Activated naive CD4-positive, alpha-beta T cell treated with anti-CD3 and anti-CD28 coated beads, Interleukin-2, amount 10 ng/mL, durations not matched to agents 7 days and 5 days (primary cell): ENCODE measurements at regions not wholly inside any gene's neighbourhood (a gene's known extent, or its start where the extent isn't known, plus 50 kb on each side); places are given as distances from the start of the nearest gene placed in this dataset.

ENCODE experiments used
- CTCF ChIA-PET: fragments of 350-600 bp; sonication (Branson Sonifier 250); formaldehyde crosslinking; loops from one replicate; lab custom pipeline; 2021; ENCODE audit warnings: antibody characterized with exemption; lab: Charles Lee
- DNase-seq: peaks from one replicate; pipeline ENCODE4 v3.0.0-alpha.2; 2020
- H3K27ac Mint-ChIP-seq: one replicate; pipeline ENCODE4 v1.8.0; 2021; ENCODE audit warnings: mild to moderate bottlenecking, moderate library complexity, mixed read lengths
- H3K27me3 Mint-ChIP-seq: one replicate; pipeline ENCODE4 v1.8.0; 2021; ENCODE audit warnings: mild to moderate bottlenecking, mixed read lengths
- H3K36me3 Mint-ChIP-seq: one replicate; pipeline ENCODE4 v1.8.0; 2021; ENCODE audit warnings: mixed read lengths
- H3K4me1 Mint-ChIP-seq: one replicate; pipeline ENCODE4 v1.8.0; 2021; ENCODE audit warnings: mixed read lengths
- H3K4me3 Mint-ChIP-seq: one replicate; pipeline ENCODE4 v1.8.0; 2021; ENCODE audit warnings: mild to moderate bottlenecking, moderate library complexity, mixed read lengths
- H3K9me3 Mint-ChIP-seq: one replicate; pipeline ENCODE4 v1.8.0; 2021; ENCODE audit warnings: mixed read lengths

DNA sequence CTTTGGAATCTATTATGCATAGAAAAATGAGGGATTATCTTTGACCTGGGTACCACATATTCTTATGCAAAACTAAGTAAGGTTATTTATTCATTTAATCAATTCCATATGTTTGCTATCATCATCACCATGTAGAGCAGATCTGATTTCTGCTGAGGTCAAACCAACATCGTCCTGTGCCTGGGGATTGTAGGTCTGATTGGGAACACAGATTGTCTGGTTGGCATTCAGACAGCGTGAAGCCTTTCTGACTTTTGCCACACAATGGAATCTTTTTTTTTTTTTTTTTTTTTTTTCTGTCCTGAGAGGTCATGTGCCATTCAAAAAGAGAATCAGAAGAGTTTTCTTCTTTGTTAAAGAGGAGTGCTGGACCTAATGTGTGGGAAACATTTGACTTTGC, 142.9 kb downstream of the RAB11FIP2 start:
- CTCF ChIA-PET = no interaction called here
- Mint-ChIP-seq H3K4me3 (no peak overlapping the region), H3K9me3 (no peaks in the 10 kb centered on the region), H3K27me3 (peaks cover 10% of the 10 kb centered on the region), H3K27ac (no peak overlapping the region), H3K36me3 (no peaks in the 10 kb centered on the region), H3K4me1 (no peaks in the 10 kb centered on the region)
- DNase-seq = no peak

DNA sequence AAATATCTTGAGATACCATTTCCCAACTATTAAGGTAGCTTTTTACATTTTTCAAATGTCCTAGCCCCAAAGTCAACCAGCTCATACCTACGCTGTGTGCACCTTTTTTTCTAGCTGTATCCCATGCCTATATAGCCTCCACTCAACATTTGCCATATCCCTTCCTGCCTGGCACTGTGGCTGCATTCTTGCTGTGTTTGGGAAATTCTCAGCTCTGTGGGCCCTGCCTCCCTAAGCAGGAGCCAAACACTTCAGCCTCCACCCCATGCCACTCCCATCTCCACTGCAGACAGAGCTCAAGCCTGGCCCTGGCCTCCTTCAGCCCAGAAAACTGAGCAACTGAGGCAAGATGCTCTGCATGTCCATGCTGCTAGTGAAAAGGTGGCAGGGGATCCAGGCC, 141.3 kb downstream of the RAB11FIP2 start:
- H3K9me3 Mint-ChIP-seq = no peaks in the 10 kb centered on the region
- no peak overlapping the region for H3K27ac Mint-ChIP-seq
- CTCF ChIA-PET = no interaction called here
- no peak for DNase-seq
- no peak overlapping the region for H3K4me3 Mint-ChIP-seq
- peaks cover 10% of the 10 kb centered on the region for H3K27me3 Mint-ChIP-seq
- no peaks in the 10 kb centered on the region for H3K4me1 Mint-ChIP-seq
- H3K36me3 Mint-ChIP-seq = no peaks in the 10 kb centered on the region

DNA sequence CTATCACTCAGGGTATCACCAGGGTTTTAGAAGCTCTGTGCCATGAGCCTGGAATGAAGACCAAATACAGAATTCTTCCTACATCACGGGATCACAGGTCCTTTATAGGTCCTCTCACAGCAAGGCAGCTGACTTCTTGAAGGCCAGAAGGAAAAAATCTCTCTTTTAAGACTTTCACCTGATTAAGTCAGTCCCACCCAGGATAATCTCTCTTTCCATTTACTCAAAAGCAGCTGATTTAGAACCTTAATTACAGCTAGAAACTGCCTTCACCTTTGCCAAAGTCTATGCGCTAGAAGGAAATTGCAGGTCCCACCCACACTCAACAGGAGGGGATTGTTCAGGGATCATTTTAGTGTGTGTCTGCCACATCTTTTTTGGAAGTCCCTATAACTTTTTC, 135.1 kb downstream of the RAB11FIP2 start:
- Mint-ChIP-seq H3K27me3 (peaks cover 6% of the 10 kb centered on the region), H3K4me1 (no peaks in the 10 kb centered on the region), H3K36me3 (no peaks in the 10 kb centered on the region), H3K27ac (no peak overlapping the region), H3K9me3 (no peaks in the 10 kb centered on the region), H3K4me3 (no peak overlapping the region)
- no peak for DNase-seq
- CTCF ChIA-PET = no interaction called here

DNA sequence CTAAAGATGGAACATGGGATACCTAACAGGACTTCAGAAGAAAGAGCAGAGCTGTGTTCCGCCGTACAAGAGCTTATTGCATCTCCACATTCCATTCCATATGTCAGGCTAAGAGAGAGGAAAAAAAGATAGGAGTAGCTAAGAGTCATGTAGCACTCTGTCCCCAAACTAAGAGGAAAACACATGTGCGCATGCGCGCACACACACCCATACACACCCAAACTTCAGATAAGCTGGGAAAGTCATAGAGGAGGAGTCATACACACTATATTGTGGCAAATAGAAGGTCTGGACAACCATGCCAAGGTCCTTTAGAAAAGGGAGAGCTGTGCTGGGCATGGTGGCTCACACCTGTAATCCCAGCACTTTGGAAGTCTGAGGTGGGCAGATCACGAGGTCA, 132.4 kb downstream of the RAB11FIP2 start:
- no peak overlapping the region for H3K4me3 Mint-ChIP-seq
- H3K27ac Mint-ChIP-seq = no peak overlapping the region
- DNase-seq = no peak

DNA sequence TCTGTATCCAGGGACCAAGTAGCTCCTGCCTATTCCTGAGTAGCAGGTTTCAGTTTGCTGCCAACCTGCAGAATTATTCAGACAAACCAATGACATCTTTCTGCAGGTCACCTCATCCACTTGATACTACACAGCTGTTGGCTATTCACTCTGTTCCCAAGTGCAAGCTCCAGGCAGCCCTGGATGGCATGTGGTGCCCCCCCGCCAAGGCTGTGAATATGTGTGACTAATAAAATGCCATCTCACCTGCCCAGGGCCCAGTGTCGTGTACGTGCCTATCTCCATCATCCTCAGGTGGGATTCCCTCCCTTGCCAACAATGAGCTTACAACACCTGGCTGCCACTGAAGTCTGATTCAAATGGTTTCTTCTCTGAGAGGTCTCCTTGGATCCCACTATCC, 125.8 kb downstream of the RAB11FIP2 start:
- Mint-ChIP-seq H3K27ac (no peak overlapping the region), H3K4me1 (no peaks in the 10 kb centered on the region), H3K4me3 (no peak overlapping the region), H3K36me3 (no peaks in the 10 kb centered on the region), H3K9me3 (no peaks in the 10 kb centered on the region), H3K27me3 (no peaks in the 10 kb centered on the region)
- no peak for DNase-seq
- CTCF ChIA-PET = no interaction called here

More for the DNA sequence above, 132.4 kb downstream of the RAB11FIP2 start:
- no peaks in the 10 kb centered on the region for H3K36me3 Mint-ChIP-seq
- CTCF ChIA-PET = no interaction called here
- H3K9me3 Mint-ChIP-seq = no peaks in the 10 kb centered on the region
- no peaks in the 10 kb centered on the region for H3K4me1 Mint-ChIP-seq
- no peaks in the 10 kb centered on the region for H3K27me3 Mint-ChIP-seq

DNA sequence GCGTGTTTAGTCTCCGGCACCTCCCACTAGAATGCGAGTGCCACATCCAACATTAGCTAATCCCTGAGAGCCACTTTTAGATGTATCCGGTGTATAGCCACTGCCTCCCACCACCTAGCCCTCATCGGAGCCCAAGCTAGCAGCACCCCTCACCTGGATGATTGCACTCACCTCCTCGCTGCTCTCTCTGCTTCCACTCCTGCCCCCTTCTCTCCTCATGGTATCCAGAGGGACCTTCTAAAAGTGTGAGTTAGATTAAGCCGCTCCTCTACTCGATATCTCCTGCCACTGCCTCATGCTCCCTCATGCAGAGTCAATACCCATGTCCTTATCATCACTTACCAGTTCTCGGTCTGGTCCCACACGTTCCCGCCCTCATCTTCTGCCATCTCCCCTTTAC, 125.3 kb downstream of the RAB11FIP2 start:
- no peaks in the 10 kb centered on the region for H3K27me3 Mint-ChIP-seq

DNA sequence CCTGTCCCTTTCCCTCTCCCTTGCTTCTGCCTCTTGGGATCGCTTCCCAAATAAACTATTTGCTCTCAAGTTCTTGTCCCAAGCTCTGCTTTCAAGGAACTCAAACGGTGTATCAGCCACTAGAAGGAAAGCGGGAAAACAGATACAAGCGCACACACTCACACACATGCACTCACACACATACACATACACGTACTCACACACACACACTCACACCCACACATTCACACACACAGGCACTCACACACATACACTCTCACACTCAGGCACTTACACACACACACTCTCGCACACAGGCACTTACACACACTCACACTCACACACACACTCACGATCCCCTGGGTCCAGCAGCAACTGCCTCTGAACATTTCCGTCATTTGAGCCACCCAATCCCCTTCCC, 121.9 kb downstream of the RAB11FIP2 start:
- Mint-ChIP-seq H3K4me3 (no peak overlapping the region), H3K36me3 (no peaks in the 10 kb centered on the region), H3K9me3 (no peaks in the 10 kb centered on the region), H3K27me3 (peaks cover 6% of the 10 kb centered on the region), H3K27ac (no peak overlapping the region), H3K4me1 (no peaks in the 10 kb centered on the region)
- CTCF ChIA-PET = no interaction called here
- DNase-seq = no peak

More for the DNA sequence above, 125.3 kb downstream of the RAB11FIP2 start:
- Mint-ChIP-seq H3K4me3 (no peak overlapping the region), H3K4me1 (no peaks in the 10 kb centered on the region), H3K27ac (no peak overlapping the region), H3K9me3 (no peaks in the 10 kb centered on the region), H3K36me3 (no peaks in the 10 kb centered on the region)
- DNase-seq = no peak
- CTCF ChIA-PET = no interaction called here

DNA sequence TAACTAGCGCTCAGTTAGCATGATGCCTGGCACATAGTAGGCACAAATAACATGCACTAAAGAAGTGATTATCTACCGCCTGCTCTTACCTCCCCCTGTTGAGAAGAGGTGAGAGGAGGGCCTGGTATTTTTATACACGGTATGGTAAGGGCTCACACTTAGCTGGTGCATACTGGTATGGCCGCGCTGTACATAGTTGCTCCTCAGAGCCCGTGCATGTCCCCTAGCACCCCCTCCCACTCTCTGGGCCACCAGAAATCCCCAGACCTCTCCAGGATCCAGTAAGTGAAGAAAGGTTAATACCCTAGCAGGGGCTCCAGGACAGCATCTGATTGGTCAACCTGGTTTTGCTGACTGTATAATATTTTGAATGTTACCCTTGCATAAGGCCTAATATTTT, 121.4 kb downstream of the RAB11FIP2 start:
- no peaks in the 10 kb centered on the region for H3K36me3 Mint-ChIP-seq
- DNase-seq = no peak
- no peaks in the 10 kb centered on the region for H3K4me1 Mint-ChIP-seq
- H3K27me3 Mint-ChIP-seq = peaks cover 6% of the 10 kb centered on the region
- H3K27ac Mint-ChIP-seq = no peak overlapping the region
- CTCF ChIA-PET = no interaction called here
- no peaks in the 10 kb centered on the region for H3K9me3 Mint-ChIP-seq
- no peak overlapping the region for H3K4me3 Mint-ChIP-seq

DNA sequence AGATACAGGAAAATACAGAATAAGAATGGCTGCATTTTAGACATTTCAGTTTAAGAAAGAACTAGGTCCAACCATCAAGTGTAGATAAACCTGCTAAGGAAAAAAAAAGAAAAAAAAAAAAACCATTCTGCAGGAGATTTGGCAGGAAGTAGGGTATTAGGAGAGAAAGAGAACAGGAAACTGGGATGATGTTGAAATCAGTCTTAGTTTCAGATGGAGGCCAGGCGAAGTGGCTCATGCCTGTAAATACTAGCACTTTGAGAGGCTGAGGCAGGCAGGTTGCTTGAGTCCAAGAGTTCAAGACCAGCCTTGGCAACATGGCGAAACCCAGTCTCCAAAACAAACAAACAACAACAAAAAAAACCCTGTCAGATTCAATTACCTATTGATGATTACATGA, 120.2 kb downstream of the RAB11FIP2 start:
- CTCF ChIA-PET = no interaction called here
- H3K36me3 Mint-ChIP-seq = no peaks in the 10 kb centered on the region
- DNase-seq = no peak
- H3K27ac Mint-ChIP-seq = no peak overlapping the region
- H3K9me3 Mint-ChIP-seq = no peaks in the 10 kb centered on the region
- no peak overlapping the region for H3K4me3 Mint-ChIP-seq
- H3K27me3 Mint-ChIP-seq = peaks cover 6% of the 10 kb centered on the region
- no peaks in the 10 kb centered on the region for H3K4me1 Mint-ChIP-seq

DNA sequence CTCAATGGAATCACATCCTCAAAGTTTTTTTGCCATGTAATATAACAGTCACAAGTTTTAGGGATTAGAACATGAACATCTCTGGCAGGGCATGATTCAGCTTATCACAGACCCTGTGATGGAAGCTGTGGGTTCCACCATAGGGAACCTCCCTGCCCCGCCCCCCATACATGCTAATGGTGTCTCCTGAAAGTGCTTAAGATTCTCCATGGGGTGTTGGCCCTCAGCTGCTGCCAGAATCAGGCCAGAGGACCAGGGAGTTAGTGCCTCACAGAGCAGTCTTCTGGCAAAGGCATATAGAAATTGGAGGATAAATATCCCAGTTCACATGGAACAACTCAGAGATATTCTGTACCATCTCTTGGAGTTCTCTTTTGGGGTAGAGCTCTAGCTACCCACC, 119.4 kb downstream of the RAB11FIP2 start:
- Mint-ChIP-seq H3K4me3 (no peak overlapping the region), H3K36me3 (no peaks in the 10 kb centered on the region), H3K9me3 (no peaks in the 10 kb centered on the region), H3K27ac (no peak overlapping the region), H3K27me3 (peaks cover 6% of the 10 kb centered on the region), H3K4me1 (no peaks in the 10 kb centered on the region)
- DNase-seq = no peak
- CTCF ChIA-PET = no interaction called here

DNA sequence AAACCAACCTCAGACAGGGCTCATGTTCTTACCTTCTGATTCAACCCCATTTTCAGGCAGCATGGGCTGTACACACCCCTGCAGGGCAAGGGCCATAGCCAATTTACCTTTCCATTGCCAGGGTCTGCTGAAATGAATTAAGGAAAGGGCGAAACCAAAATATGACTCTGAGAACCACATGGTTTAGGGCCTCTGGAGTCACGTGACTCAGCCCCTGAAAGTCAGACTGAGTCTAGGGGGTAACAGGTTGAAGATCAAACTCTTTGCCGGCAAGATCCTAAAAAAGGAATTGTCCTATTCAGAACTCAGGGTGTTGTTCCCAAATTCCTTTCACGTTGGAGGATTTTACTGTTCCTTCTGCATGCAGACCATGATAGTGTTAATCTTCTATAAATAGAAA, 118.9 kb downstream of the RAB11FIP2 start:
- no peak for DNase-seq
- Mint-ChIP-seq H3K27ac (no peak overlapping the region), H3K4me1 (no peaks in the 10 kb centered on the region), H3K9me3 (no peaks in the 10 kb centered on the region), H3K36me3 (no peaks in the 10 kb centered on the region), H3K4me3 (no peak overlapping the region), H3K27me3 (peaks cover 6% of the 10 kb centered on the region)
- CTCF ChIA-PET = no interaction called here

DNA sequence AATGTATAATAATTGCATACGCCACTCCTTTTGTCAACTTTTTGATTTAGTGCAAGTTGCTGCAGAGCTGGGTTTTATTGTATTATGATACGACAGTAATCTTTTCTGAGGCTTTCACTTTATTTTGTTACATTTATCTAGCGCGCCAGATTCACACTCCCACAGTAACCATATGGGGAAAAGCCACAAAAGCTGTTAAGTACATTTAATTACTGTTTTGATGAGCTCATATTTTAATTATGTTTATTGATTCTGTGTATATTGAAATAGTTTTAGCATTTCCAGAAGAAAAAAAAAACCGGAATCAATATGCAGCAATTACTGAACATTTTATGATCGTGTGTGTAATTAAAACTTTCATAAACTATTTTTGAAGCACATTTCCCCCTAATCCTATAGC, 118.5 kb downstream of the RAB11FIP2 start:
- CTCF ChIA-PET = no interaction called here
- Mint-ChIP-seq H3K36me3 (no peaks in the 10 kb centered on the region), H3K4me3 (no peak overlapping the region), H3K27ac (no peak overlapping the region), H3K27me3 (peaks cover 6% of the 10 kb centered on the region), H3K4me1 (no peaks in the 10 kb centered on the region), H3K9me3 (no peaks in the 10 kb centered on the region)
- no peak for DNase-seq

DNA sequence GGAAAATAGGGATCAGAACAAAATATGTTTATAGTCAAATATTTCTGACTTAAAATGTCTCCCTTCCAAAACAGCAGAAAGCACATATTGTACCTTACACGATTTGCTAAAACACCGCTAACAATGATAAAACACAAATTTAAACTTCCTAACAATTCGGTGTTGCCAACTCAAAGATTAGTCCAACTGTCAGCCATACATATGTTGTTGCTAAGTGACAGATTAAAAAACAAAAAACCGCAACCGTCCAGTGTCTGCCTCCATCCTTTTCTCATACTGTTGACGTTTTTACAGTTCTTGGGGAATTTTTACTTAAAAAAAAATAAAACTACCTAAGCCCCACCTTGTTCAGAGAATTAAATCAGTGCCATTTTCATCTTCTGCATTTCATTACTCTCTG, 118.0 kb downstream of the RAB11FIP2 start:
- Mint-ChIP-seq H3K4me1 (no peaks in the 10 kb centered on the region), H3K9me3 (no peaks in the 10 kb centered on the region)
- CTCF ChIA-PET = no interaction called here

DNA sequence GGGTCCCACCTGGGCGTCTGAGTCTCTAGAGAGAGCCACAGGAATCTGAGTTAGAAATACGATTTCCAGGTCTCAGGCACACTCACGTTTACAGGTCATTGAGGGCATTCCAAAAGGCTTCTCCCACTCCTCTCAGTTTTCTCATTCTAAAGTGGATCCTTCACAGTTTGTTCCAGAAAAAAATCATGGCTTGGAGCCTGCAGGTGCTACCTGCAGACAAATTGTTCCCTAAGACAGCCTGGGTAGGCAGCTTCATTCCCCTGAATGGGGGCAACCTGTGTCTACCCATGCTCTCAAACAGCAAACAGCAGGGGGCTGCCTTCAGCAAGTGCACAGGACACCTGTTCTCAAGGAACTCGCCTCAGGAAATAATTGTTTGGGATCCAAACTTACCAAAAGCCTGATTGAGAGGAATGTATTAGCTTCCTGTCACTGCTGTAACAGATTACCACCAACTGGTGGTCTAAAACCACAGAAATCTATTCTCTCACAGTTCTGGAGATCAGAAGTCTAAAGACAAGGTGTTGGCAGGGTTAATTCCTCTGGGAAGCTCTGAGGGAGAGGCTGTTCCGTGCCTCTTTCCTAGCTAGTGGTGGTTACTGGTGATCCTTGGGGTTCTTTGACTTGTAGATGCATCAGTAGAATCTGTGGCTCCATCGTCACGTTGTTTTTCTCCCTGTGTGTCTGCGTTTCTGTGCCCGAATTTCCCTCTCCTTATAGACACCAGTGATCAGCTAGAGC, 117.2 kb downstream of the RAB11FIP2 start:
- Mint-ChIP-seq H3K4me1 (no peaks in the 10 kb centered on the region), H3K36me3 (no peaks in the 10 kb centered on the region), H3K27ac (no peak overlapping the region), H3K27me3 (peaks cover 6% of the 10 kb centered on the region), H3K9me3 (no peaks in the 10 kb centered on the region), H3K4me3 (no peak overlapping the region)
- CTCF ChIA-PET = interaction anchor here (0.6 kb wide), 1 partner anchor 400 kb away, joined by 3 read pairs; no protein-coding TSS in a partner anchor
- no peak for DNase-seq

More for the DNA sequence above, 118.0 kb downstream of the RAB11FIP2 start:
- H3K4me3 Mint-ChIP-seq = no peak overlapping the region
- H3K27ac Mint-ChIP-seq = no peak overlapping the region
- no peak for DNase-seq
- no peaks in the 10 kb centered on the region for H3K36me3 Mint-ChIP-seq
- H3K27me3 Mint-ChIP-seq = peaks cover 6% of the 10 kb centered on the region

DNA sequence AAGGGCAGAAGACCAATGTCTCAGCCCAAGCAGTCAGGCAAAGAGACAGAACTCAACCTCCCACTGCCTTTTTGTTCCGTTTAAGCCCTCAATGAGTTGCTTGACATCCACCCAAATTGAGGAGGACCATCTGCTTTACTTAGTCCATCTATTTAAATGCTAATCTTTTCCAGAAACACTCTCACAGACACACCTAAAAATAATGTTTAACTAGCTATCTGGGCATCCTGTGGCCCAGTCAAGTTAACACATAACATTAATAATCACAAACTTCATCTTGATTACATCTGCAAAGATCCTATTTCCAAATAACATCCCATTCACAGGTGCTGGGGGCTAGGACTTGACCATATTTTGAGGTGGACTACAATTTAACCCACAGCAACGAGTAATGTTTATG, 115.7 kb downstream of the RAB11FIP2 start:
- CTCF ChIA-PET = no interaction called here
- no peak for DNase-seq
- H3K4me1 Mint-ChIP-seq = no peaks in the 10 kb centered on the region
- H3K4me3 Mint-ChIP-seq = no peak overlapping the region
- H3K27me3 Mint-ChIP-seq = peaks cover 6% of the 10 kb centered on the region
- H3K36me3 Mint-ChIP-seq = no peaks in the 10 kb centered on the region
- H3K27ac Mint-ChIP-seq = no peak overlapping the region
- no peaks in the 10 kb centered on the region for H3K9me3 Mint-ChIP-seq
